ENCODE measurements at regions not wholly inside any gene's neighbourhood (a gene's known extent, or its start where the extent isn't known, plus 50 kb on each side); places are given as distances from the start of the nearest gene placed in this dataset.

DNA sequence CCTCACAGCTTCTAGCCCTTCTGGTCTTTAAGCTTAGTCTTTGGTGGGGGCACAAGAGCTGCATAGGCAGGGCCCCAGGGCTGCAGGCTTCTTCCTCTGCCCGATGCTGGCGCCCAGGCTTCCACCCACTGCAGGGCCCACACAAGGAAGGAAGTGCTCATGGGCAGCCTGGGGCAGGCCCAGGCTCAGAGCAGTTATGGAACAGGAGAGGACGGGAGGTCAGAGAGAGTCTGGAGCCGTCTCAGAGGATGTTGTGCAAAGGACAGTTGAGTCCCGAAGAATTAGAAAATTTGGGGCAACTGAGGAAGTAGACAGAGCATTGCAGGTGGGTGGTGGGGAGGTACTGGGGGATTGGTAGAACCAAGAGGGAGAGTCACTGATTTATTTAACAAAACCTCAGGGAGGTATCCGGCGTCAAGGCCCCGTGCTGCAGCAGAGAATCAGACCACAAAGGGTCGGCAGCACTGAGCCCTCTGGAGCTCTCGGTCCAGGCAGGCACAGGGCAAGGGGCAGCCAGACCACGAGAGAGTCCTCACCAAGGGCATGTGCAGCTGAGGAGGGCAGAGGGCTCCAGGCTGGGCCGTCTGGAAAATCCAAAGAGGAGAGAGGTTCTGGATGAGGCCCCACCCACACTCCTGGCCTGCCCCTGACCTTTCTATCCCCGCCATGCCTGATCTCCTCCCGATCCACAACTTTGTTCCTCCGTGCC, 110.8 kb upstream of the GLI2 start:
- TF ChIP-seq, protein P1, sequence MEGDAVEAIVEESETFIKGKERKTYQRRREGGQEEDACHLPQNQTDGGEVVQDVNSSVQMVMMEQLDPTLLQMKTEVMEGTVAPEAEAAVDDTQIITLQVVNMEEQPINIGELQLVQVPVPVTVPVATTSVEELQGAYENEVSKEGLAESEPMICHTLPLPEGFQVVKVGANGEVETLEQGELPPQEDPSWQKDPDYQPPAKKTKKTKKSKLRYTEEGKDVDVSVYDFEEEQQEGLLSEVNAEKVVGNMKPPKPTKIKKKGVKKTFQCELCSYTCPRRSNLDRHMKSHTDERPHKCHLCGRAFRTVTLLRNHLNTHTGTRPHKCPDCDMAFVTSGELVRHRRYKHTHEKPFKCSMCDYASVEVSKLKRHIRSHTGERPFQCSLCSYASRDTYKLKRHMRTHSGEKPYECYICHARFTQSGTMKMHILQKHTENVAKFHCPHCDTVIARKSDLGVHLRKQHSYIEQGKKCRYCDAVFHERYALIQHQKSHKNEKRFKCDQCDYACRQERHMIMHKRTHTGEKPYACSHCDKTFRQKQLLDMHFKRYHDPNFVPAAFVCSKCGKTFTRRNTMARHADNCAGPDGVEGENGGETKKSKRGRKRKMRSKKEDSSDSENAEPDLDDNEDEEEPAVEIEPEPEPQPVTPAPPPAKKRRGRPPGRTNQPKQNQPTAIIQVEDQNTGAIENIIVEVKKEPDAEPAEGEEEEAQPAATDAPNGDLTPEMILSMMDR (IDR thresholded peaks at IDR 0.05), result no peak
- TF ChIP-seq POLR2A (IDR thresholded peaks at IDR 0.05), result no peak

All from esophagus squamous epithelium (tissue), 4 donors.